Fibroblast of the aortic adventitia (primary cell): ENCODE measurements at regions not wholly inside any gene's neighbourhood (a gene's known extent, or its start where the extent isn't known, plus 50 kb on each side); places are given as distances from the start of the nearest gene placed in this dataset.

Source experiments
- DNase-seq: peaks from one replicate; pipeline ENCODE4 v3.0.0-alpha.2; 2010; ENCODE audit warnings: low read depth
- H3K4me3 ChIP-seq: 2 replicates; pipeline ENCODE4 v1.5.1; 2011; ENCODE audit warnings: low read depth, mild to moderate bottlenecking, control low read depth, low read length, moderate library complexity
- CTCF ChIP-seq: IDR thresholded peaks from 2 replicates; pipeline ENCODE4 v1.5.1; 2011; ENCODE audit warnings: mild to moderate bottlenecking, low read length, control low read depth, inconsistent platforms; ENCODE audit not compliant: insufficient read depth

GRCh38 chr4:30395902-30396301 is 324.3 kb upstream of the PCDH7 start:
- H3K4me3 ChIP-seq, result no peak overlapping the region
- no peak for DNase-seq
- TF ChIP-seq CTCF, result no peak

- no peak for TF ChIP-seq CTCF
- H3K4me3 ChIP-seq, result no peak overlapping the region
- DNase-seq, result peak; percentile 52
These were observed 323.2 kb upstream of the PCDH7 start for GRCh38 chr4:30396772-30397475.

- no peak for DNase-seq
- H3K4me3 ChIP-seq, result no peak overlapping the region
- TF ChIP-seq CTCF, result no peak
These were observed 320.7 kb upstream of the PCDH7 start for GRCh38 chr4:30399476-30399875.

- no peak for DNase-seq
- no peak overlapping the region for H3K4me3 ChIP-seq
- no peak for TF ChIP-seq CTCF
These were observed 317.9 kb upstream of the PCDH7 start for GRCh38 chr4:30402276-30402675.

- no peak overlapping the region for H3K4me3 ChIP-seq
- TF ChIP-seq CTCF, result no peak
- no peak for DNase-seq
These were observed 306.3 kb upstream of the PCDH7 start for GRCh38 chr4:30413915-30414314.

- no peak for TF ChIP-seq CTCF
- DNase-seq, result no peak
- no peak overlapping the region for H3K4me3 ChIP-seq
These were observed 303.6 kb upstream of the PCDH7 start for GRCh38 chr4:30416547-30416946.

GRCh38 chr4:30427932-30428331 is 292.2 kb upstream of the PCDH7 start:
- no peak overlapping the region for H3K4me3 ChIP-seq
- no peak for DNase-seq
- no peak for TF ChIP-seq CTCF
